ENCODE measurements at regions not wholly inside any gene's neighbourhood (a gene's known extent, or its start where the extent isn't known, plus 50 kb on each side); places are given as distances from the start of the nearest gene placed in this dataset.

- Histone ChIP-seq H3K36me3 (ENCODE audit: insufficient read depth, low read length) (no peaks in the 10 kb centered on the region), H3K9me3 (ENCODE audit: insufficient read depth, low read depth, low read length) (no peaks in the 10 kb centered on the region), H3K4me1 (ENCODE audit: insufficient read depth, low read length) (no peaks in the 10 kb centered on the region), H3K79me2 (ENCODE audit: insufficient read depth, low read length) (no peaks in the 10 kb centered on the region), H4K20me1 (ENCODE audit: insufficient read depth, low read length) (no peaks in the 10 kb centered on the region), H3K27ac (ENCODE audit: low read depth, low read length) (no peak overlapping the region), H2AFZ (ENCODE audit: low read depth, low read length) (no peak overlapping the region), H3K27me3 (ENCODE audit: insufficient read depth, low read length) (no peaks in the 10 kb centered on the region), H3K4me3 (ENCODE audit: insufficient read depth, low read depth, low read length) (no peak overlapping the region), H3K4me2 (ENCODE audit: low read length) (no peak overlapping the region), H3K9ac (ENCODE audit: low read length) (no peak overlapping the region)
- Mint-ChIP-seq H3K4me1 (ENCODE audit: low read depth, unreplicated experiment) (peaks cover 1% of the 10 kb centered on the region), H3K36me3 (ENCODE audit: low read depth, unreplicated experiment) (no peaks in the 10 kb centered on the region), H3K4me3 (ENCODE audit: unreplicated experiment) (no peak overlapping the region), H3K27ac (ENCODE audit: unreplicated experiment) (no peak overlapping the region), H3K27me3 (ENCODE audit: low read depth, unreplicated experiment) (no peaks in the 10 kb centered on the region), H3K9me3 (ENCODE audit: unreplicated experiment) (no peaks in the 10 kb centered on the region)
- no peak for TF ChIP-seq CTCF (IDR thresholded peaks at IDR 0.05; ENCODE audit: insufficient read depth, low read depth, low read length)
- TF ChIP-seq EZH2 (IDR thresholded peaks at IDR 0.05; ENCODE audit: insufficient read depth, low read length), result no peak
- DNase-seq (ENCODE audit: low read depth) (no peak), FAIRE-seq (no peak)
These were observed 753.6 kb upstream of the TMEFF2 start for GRCh38 chr2:192948316-192948715.

- Histone ChIP-seq H2AFZ (ENCODE audit: low read depth, low read length) (no peak overlapping the region), H3K27ac (ENCODE audit: low read depth, low read length) (no peak overlapping the region), H3K4me1 (ENCODE audit: insufficient read depth, low read length) (no peaks in the 10 kb centered on the region), H3K79me2 (ENCODE audit: insufficient read depth, low read length) (no peaks in the 10 kb centered on the region), H3K9ac (ENCODE audit: low read length) (no peak overlapping the region), H3K36me3 (ENCODE audit: insufficient read depth, low read length) (no peaks in the 10 kb centered on the region), H3K4me2 (ENCODE audit: low read length) (no peak overlapping the region), H4K20me1 (ENCODE audit: insufficient read depth, low read length) (no peaks in the 10 kb centered on the region), H3K4me3 (ENCODE audit: insufficient read depth, low read depth, low read length) (no peak overlapping the region), H3K27me3 (ENCODE audit: insufficient read depth, low read length) (no peaks in the 10 kb centered on the region), H3K9me3 (ENCODE audit: insufficient read depth, low read depth, low read length) (no peaks in the 10 kb centered on the region)
- no peak overlapping the region for H3K27ac Mint-ChIP-seq (ENCODE audit: unreplicated experiment)
- no peaks in the 10 kb centered on the region for H3K9me3 Mint-ChIP-seq (ENCODE audit: unreplicated experiment)
- no peaks in the 10 kb centered on the region for H3K27me3 Mint-ChIP-seq (ENCODE audit: low read depth, unreplicated experiment)
- no peaks in the 10 kb centered on the region for H3K4me1 Mint-ChIP-seq (ENCODE audit: low read depth, unreplicated experiment)
- TF ChIP-seq EZH2 (IDR thresholded peaks at IDR 0.05; ENCODE audit: insufficient read depth, low read length) (no peak), CTCF (IDR thresholded peaks at IDR 0.05; ENCODE audit: insufficient read depth, low read depth, low read length) (no peak)
- DNase-seq (ENCODE audit: low read depth) (no peak), FAIRE-seq (no peak)
- H3K36me3 Mint-ChIP-seq (ENCODE audit: low read depth, unreplicated experiment), result no peaks in the 10 kb centered on the region
- H3K4me3 Mint-ChIP-seq (ENCODE audit: unreplicated experiment), result no peak overlapping the region
These were observed 752.6 kb upstream of the TMEFF2 start for GRCh38 chr2:192947352-192947751.

- Mint-ChIP-seq H3K27ac (ENCODE audit: unreplicated experiment) (no peak overlapping the region), H3K9me3 (ENCODE audit: unreplicated experiment) (no peaks in the 10 kb centered on the region), H3K36me3 (ENCODE audit: low read depth, unreplicated experiment) (no peaks in the 10 kb centered on the region), H3K4me1 (ENCODE audit: low read depth, unreplicated experiment) (no peaks in the 10 kb centered on the region), H3K27me3 (ENCODE audit: low read depth, unreplicated experiment) (no peaks in the 10 kb centered on the region), H3K4me3 (ENCODE audit: unreplicated experiment) (no peak overlapping the region)
- Histone ChIP-seq H3K9ac (ENCODE audit: low read length) (no peak overlapping the region), H3K4me3 (ENCODE audit: insufficient read depth, low read depth, low read length) (no peak overlapping the region), H3K9me3 (ENCODE audit: insufficient read depth, low read depth, low read length) (no peaks in the 10 kb centered on the region), H3K4me1 (ENCODE audit: insufficient read depth, low read length) (no peaks in the 10 kb centered on the region), H4K20me1 (ENCODE audit: insufficient read depth, low read length) (no peaks in the 10 kb centered on the region), H2AFZ (ENCODE audit: low read depth, low read length) (no peak overlapping the region), H3K27ac (ENCODE audit: low read depth, low read length) (no peak overlapping the region), H3K79me2 (ENCODE audit: insufficient read depth, low read length) (no peaks in the 10 kb centered on the region), H3K27me3 (ENCODE audit: insufficient read depth, low read length) (no peaks in the 10 kb centered on the region), H3K36me3 (ENCODE audit: insufficient read depth, low read length) (no peaks in the 10 kb centered on the region), H3K4me2 (ENCODE audit: low read length) (no peak overlapping the region)
- FAIRE-seq, result no peak
- no peak for TF ChIP-seq EZH2 (IDR thresholded peaks at IDR 0.05; ENCODE audit: insufficient read depth, low read length)
- TF ChIP-seq CTCF (IDR thresholded peaks at IDR 0.05; ENCODE audit: insufficient read depth, low read depth, low read length), result no peak
- DNase-seq (ENCODE audit: low read depth), result no peak
These were observed 746.0 kb upstream of the TMEFF2 start for GRCh38 chr2:192940767-192941166.
